Fibroblast of lung (primary cell): ENCODE measurements at regions not wholly inside any gene's neighbourhood (a gene's known extent, or its start where the extent isn't known, plus 50 kb on each side); places are given as distances from the start of the nearest gene placed in this dataset.

Experiments used
- DNase-seq, 2 donors: peaks; one replicate each; pipeline versions ENCODE4 v3.0.0 to v3.0.0-alpha.2; 2010; ENCODE audit warnings: low read depth in 2 of 2
- H2AFZ ChIP-seq: 2 replicates; pipeline ENCODE4 v1.5.1; 2012; ENCODE audit warnings: low read length, control low read depth, inconsistent platforms
- H3K27ac ChIP-seq: 2 replicates; pipeline ENCODE4 v1.5.1; 2011; ENCODE audit warnings: low read length, control low read depth; ENCODE audit not compliant: insufficient read depth
- H3K27me3 ChIP-seq: 2 replicates; pipeline ENCODE4 v1.5.1; 2011; ENCODE audit warnings: mild to moderate bottlenecking, low read length; ENCODE audit not compliant: control insufficient read depth, insufficient read depth
- H3K36me3 ChIP-seq: 2 replicates; pipeline ENCODE4 v1.5.1; 2011; ENCODE audit warnings: low read length; ENCODE audit not compliant: control insufficient read depth, insufficient read depth
- H3K4me1 ChIP-seq: 2 replicates; pipeline ENCODE4 v1.5.1; 2011; ENCODE audit warnings: low read length; ENCODE audit not compliant: control insufficient read depth, insufficient read depth; ENCODE audit errors: extremely low read depth
- H3K4me2 ChIP-seq: 2 replicates; pipeline ENCODE4 v1.5.1; 2011; ENCODE audit warnings: low read length, control low read depth; ENCODE audit not compliant: insufficient read depth; ENCODE audit errors: extremely low read depth
- H3K4me3 ChIP-seq, 4 experiments: fragments of 200-600 bp in 1 of 4; sonication (generic) in 1 of 4; replicated peaks in 1 of 4; 2 replicates each; pipeline ENCODE4 v1.5.1; 2011 to 2016; ENCODE audit warnings: low read length in 4 of 4, low read depth in 3 of 4, mild to moderate bottlenecking in 3 of 4, control low read depth in 2 of 4, inconsistent platforms in 1 of 4, mixed read lengths in 1 of 4; ENCODE audit not compliant: insufficient read depth in 1 of 4; ENCODE audit errors: control extremely low read depth in 1 of 4
- H3K79me2 ChIP-seq: 2 replicates; pipeline ENCODE4 v1.5.1; 2012; ENCODE audit warnings: mild to moderate bottlenecking, low read length, inconsistent platforms; ENCODE audit not compliant: control insufficient read depth, insufficient read depth
- H3K9ac ChIP-seq: 2 replicates; pipeline ENCODE4 v1.5.1; 2011; ENCODE audit warnings: mild to moderate bottlenecking, low read length, control low read depth; ENCODE audit not compliant: insufficient read depth
- H3K9me3 ChIP-seq: 2 replicates; pipeline ENCODE4 v1.5.1; 2012; ENCODE audit warnings: low read depth, low read length; ENCODE audit not compliant: control insufficient read depth, insufficient read depth
- H4K20me1 ChIP-seq: 2 replicates; pipeline ENCODE4 v1.5.1; 2011; ENCODE audit warnings: low read length; ENCODE audit not compliant: control insufficient read depth, insufficient read depth; ENCODE audit errors: extremely low read depth
- CTCF ChIP-seq, 2 donors: IDR thresholded peaks in 1 of 2; conservative IDR thresholded peaks in 1 of 2; 1 replicate in 1 of 2; 2 replicates in 1 of 2; pipeline ENCODE4 v1.5.1; 2011 to 2012; ENCODE audit warnings: low read length in 2 of 2, control low read depth in 1 of 2, inconsistent platforms in 1 of 2, low read depth in 1 of 2, mild to moderate bottlenecking in 1 of 2
- EZH2 ChIP-seq: IDR thresholded peaks from 2 replicates; pipeline ENCODE4 v1.5.1; 2012; ENCODE audit warnings: low read length, control low read depth, mild to moderate bottlenecking; ENCODE audit errors: missing control alignments

- no peaks in the 10 kb centered on the region for H4K20me1 ChIP-seq
- no peak overlapping the region for H3K4me2 ChIP-seq
- H3K9ac ChIP-seq: no peak overlapping the region
- H3K27me3 ChIP-seq: peaks cover 2% of the 10 kb centered on the region
- TF ChIP-seq EZH2 (no peak), CTCF (conservative IDR thresholded peaks at IDR 0.05 in 1 of 2, IDR thresholded peaks at IDR 0.05 in 1 of 2; ENCODE audit: low read depth in 1 of 2, low read length in 2 of 2) (no peak)
- DNase-seq: no peak
- no peaks in the 10 kb centered on the region for H3K9me3 ChIP-seq
- H3K4me1 ChIP-seq: no peaks in the 10 kb centered on the region
- H3K36me3 ChIP-seq: no peaks in the 10 kb centered on the region
- no peak overlapping the region for H3K27ac ChIP-seq
- H2AFZ ChIP-seq: no peak overlapping the region
- no peak overlapping the region for H3K4me3 ChIP-seq
- no peaks in the 10 kb centered on the region for H3K79me2 ChIP-seq
Observed at GRCh38 chrX:46340696-46341095, 204.5 kb downstream of the ZNF674 start.

GRCh38 chrX:46333550-46333949 is 211.7 kb downstream of the ZNF674 start:
- Histone ChIP-seq H3K79me2 (no peaks in the 10 kb centered on the region), H3K4me2 (no peak overlapping the region), H3K4me1 (no peaks in the 10 kb centered on the region), H3K4me3 (no peak overlapping the region), H2AFZ (no peak overlapping the region), H3K9ac (no peak overlapping the region), H3K27ac (no peak overlapping the region), H4K20me1 (no peaks in the 10 kb centered on the region), H3K27me3 (peaks cover 2% of the 10 kb centered on the region), H3K9me3 (no peaks in the 10 kb centered on the region), H3K36me3 (no peaks in the 10 kb centered on the region)
- no peak for DNase-seq
- TF ChIP-seq EZH2 (no peak), CTCF (conservative IDR thresholded peaks at IDR 0.05 in 1 of 2, IDR thresholded peaks at IDR 0.05 in 1 of 2; ENCODE audit: low read depth in 1 of 2, low read length in 2 of 2) (no peak)

GRCh38 chrX:46330981-46331380 is 214.2 kb downstream of the ZNF674 start:
- no peaks in the 10 kb centered on the region for H3K9me3 ChIP-seq
- TF ChIP-seq EZH2 (no peak), CTCF (conservative IDR thresholded peaks at IDR 0.05 in 1 of 2, IDR thresholded peaks at IDR 0.05 in 1 of 2; ENCODE audit: low read depth in 1 of 2, low read length in 2 of 2) (no peak)
- no peak overlapping the region for H3K4me2 ChIP-seq
- H3K36me3 ChIP-seq: no peaks in the 10 kb centered on the region
- peaks cover 4% of the 10 kb centered on the region for H3K4me1 ChIP-seq
- no peaks in the 10 kb centered on the region for H4K20me1 ChIP-seq
- H2AFZ ChIP-seq: no peak overlapping the region
- H3K27me3 ChIP-seq: peaks cover 2% of the 10 kb centered on the region
- H3K4me3 ChIP-seq: no peak overlapping the region
- no peaks in the 10 kb centered on the region for H3K79me2 ChIP-seq
- H3K27ac ChIP-seq: no peak overlapping the region
- no peak overlapping the region for H3K9ac ChIP-seq
- no peak for DNase-seq
